GM21786 (cell line): ENCODE measurements at regions not wholly inside any gene's neighbourhood (a gene's known extent, or its start where the extent isn't known, plus 50 kb on each side); places are given as distances from the start of the nearest gene placed in this dataset.
"Not testable (repeated sequence)": the region's sequence is repeated elsewhere in the genome, so short reads cannot be mapped to it uniquely, and the experiment has no call there.

Experiments
- ATAC-seq: cut with Tn5 transposase; IDR thresholded peaks from one replicate; pipeline ENCODE4 v1.9.1; 2021; ENCODE audit not compliant: unreplicated experiment

GRCh38 chr5:1654786-1655495 is 131.2 kb upstream of the LPCAT1 start:
- ATAC-seq: no peak

- ATAC-seq: peak; percentile 78
These were observed 130.2 kb upstream of the LPCAT1 start for GRCh38 chr5:1653698-1654651.

GRCh38 chr5:1652873-1653697 is 129.3 kb upstream of the LPCAT1 start:
- ATAC-seq: peak; percentile 24

- ATAC-seq: no peak
These were observed 128.5 kb upstream of the LPCAT1 start for GRCh38 chr5:1651971-1652872.

- no peak for ATAC-seq
These were observed 127.5 kb upstream of the LPCAT1 start for GRCh38 chr5:1651250-1651649.

- no peak for ATAC-seq
These were observed 125.8 kb upstream of the LPCAT1 start for GRCh38 chr5:1649554-1649953.

- ATAC-seq: no peak
These were observed 125.0 kb upstream of the LPCAT1 start for GRCh38 chr5:1648806-1649205.

- ATAC-seq: no peak
These were observed 123.8 kb upstream of the LPCAT1 start for GRCh38 chr5:1647580-1647979.

GRCh38 chr5:1644810-1645571 is 121.2 kb upstream of the LPCAT1 start:
- ATAC-seq: peak; percentile 81

GRCh38 chr5:1644393-1644809 is 120.6 kb upstream of the LPCAT1 start:
- ATAC-seq: not testable (repeated sequence)

- ATAC-seq: no peak
These were observed 120.1 kb upstream of the LPCAT1 start for GRCh38 chr5:1643651-1644392.

- no peak for ATAC-seq
These were observed 118.9 kb upstream of the LPCAT1 start for GRCh38 chr5:1642621-1643061.

- no peak for ATAC-seq
These were observed 118.5 kb upstream of the LPCAT1 start for GRCh38 chr5:1642221-1642620.

GRCh38 chr5:1641560-1642166 is 117.9 kb upstream of the LPCAT1 start:
- peak; percentile 74 for ATAC-seq

- no peak for ATAC-seq
These were observed 117.3 kb upstream of the LPCAT1 start for GRCh38 chr5:1641041-1641440.

- ATAC-seq: no peak
These were observed 116.7 kb upstream of the LPCAT1 start for GRCh38 chr5:1640421-1640881.

GRCh38 chr5:1639757-1640156 is 116.0 kb upstream of the LPCAT1 start:
- ATAC-seq: no peak
